Liver (tissue), 8 donors: ENCODE measurements at regions not wholly inside any gene's neighbourhood (a gene's known extent, or its start where the extent isn't known, plus 50 kb on each side); places are given as distances from the start of the nearest gene placed in this dataset.

Source experiments
- DNase-seq: peaks from one replicate; pipeline ENCODE4 v3.0.0-alpha.2; 2017; ENCODE audit warnings: low spot score
- H3K27ac ChIP-seq, 2 donors: one replicate each; pipeline ENCODE4 v1.7.0; 2013; ENCODE audit warnings: inconsistent platforms in 2 of 2, low read length in 2 of 2, control low read depth in 1 of 2, low read depth in 1 of 2, mild to moderate bottlenecking in 1 of 2
- H3K27me3 ChIP-seq, 4 donors: one replicate each; pipeline versions ENCODE4 v1.6.1 to v1.7.0; 2013; ENCODE audit warnings: low read length in 3 of 4, inconsistent platforms in 1 of 4, mild to moderate bottlenecking in 1 of 4, moderate library complexity in 1 of 4; ENCODE audit not compliant: control insufficient read depth in 4 of 4, insufficient read depth in 4 of 4
- H3K36me3 ChIP-seq, 4 donors: one replicate each; pipeline versions ENCODE4 v1.6.1 to v1.7.0; 2013; ENCODE audit warnings: low read length in 3 of 4, mild to moderate bottlenecking in 3 of 4, low read depth in 1 of 4, moderate library complexity in 1 of 4; ENCODE audit not compliant: control insufficient read depth in 4 of 4, insufficient read depth in 3 of 4
- H3K4me1 ChIP-seq, 4 donors: one replicate each; pipeline versions ENCODE4 v1.6.1 to v1.7.0; 2013; ENCODE audit warnings: low read length in 3 of 4, mild to moderate bottlenecking in 3 of 4, moderate library complexity in 1 of 4; ENCODE audit not compliant: control insufficient read depth in 4 of 4, insufficient read depth in 4 of 4
- H3K4me3 ChIP-seq, 3 donors: one replicate each; pipeline versions ENCODE4 v1.6.1 to v1.7.0; 2013; ENCODE audit warnings: low read length in 3 of 3, control low read depth in 1 of 3, low read depth in 1 of 3, mild to moderate bottlenecking in 1 of 3
- H3K9ac ChIP-seq, 2 donors: one replicate each; pipeline ENCODE4 v1.7.0; 2013; ENCODE audit warnings: low read length in 2 of 2, mild to moderate bottlenecking in 2 of 2, moderate library complexity in 2 of 2, control low read depth in 1 of 2, low read depth in 1 of 2
- H3K9me3 ChIP-seq, 4 donors: one replicate each; pipeline versions ENCODE4 v1.6.1 to v1.7.0; 2013; ENCODE audit warnings: low read length in 3 of 4; ENCODE audit not compliant: control insufficient read depth in 4 of 4
- ATF3 ChIP-seq: IDR thresholded peaks from 2 replicates; pipeline ENCODE4 v1.6.1; 2016; ENCODE audit warnings: antibody characterized with exemption
- CTCF ChIP-seq: fragments of 150-350 bp; IDR thresholded peaks from 2 replicates; pipeline ENCODE4 v1.5.1; 2017; ENCODE audit warnings: improper control_type of control experiment, low read depth, low read length; ENCODE audit not compliant: missing input control
- EGR1 ChIP-seq, 2 donors: IDR thresholded peaks; 2 replicates each; pipeline ENCODE4 v1.6.1; 2016 to 2018; ENCODE audit warnings: antibody characterized with exemption in 2 of 2, low read depth in 2 of 2
- FOXA2 ChIP-seq: IDR thresholded peaks from 2 replicates; pipeline ENCODE4 v1.6.1; 2016; ENCODE audit warnings: antibody characterized with exemption
- GABPA ChIP-seq, 2 donors: IDR thresholded peaks in 1 of 2; conservative IDR thresholded peaks in 1 of 2; 2 replicates each; pipeline ENCODE4 v1.6.1; 2016; ENCODE audit warnings: antibody characterized with exemption in 2 of 2, mild to moderate bottlenecking in 1 of 2, moderate library complexity in 1 of 2
- NR2F2 ChIP-seq: IDR thresholded peaks from 2 replicates; pipeline ENCODE4 v1.6.1; 2016; ENCODE audit warnings: antibody characterized with exemption
- RAD21 ChIP-seq, 2 donors: IDR thresholded peaks; 2 replicates each; pipeline ENCODE4 v1.6.1; 2016; ENCODE audit warnings: antibody characterized with exemption in 2 of 2, mild to moderate bottlenecking in 2 of 2
- REST ChIP-seq: IDR thresholded peaks from 2 replicates; pipeline ENCODE4 v1.6.1; 2016; ENCODE audit warnings: antibody characterized with exemption, mild to moderate bottlenecking
- SP1 ChIP-seq: IDR thresholded peaks from 2 replicates; pipeline ENCODE4 v1.6.1; 2018; ENCODE audit warnings: antibody characterized with exemption, mild to moderate bottlenecking
- TAF1 ChIP-seq: conservative IDR thresholded peaks from 2 replicates; pipeline ENCODE4 v1.6.1; 2016; ENCODE audit warnings: antibody characterized with exemption, mild to moderate bottlenecking
- YY1 ChIP-seq: IDR thresholded peaks from 2 replicates; pipeline ENCODE4 v1.6.1; 2016; ENCODE audit warnings: antibody characterized with exemption, mild to moderate bottlenecking
- ZBTB33 ChIP-seq: IDR thresholded peaks from 2 replicates; pipeline ENCODE4 v1.6.1; 2016; ENCODE audit warnings: antibody characterized with exemption
- WGBS: extraction: QIAGEN DNeasy Blood & Tissue Kit; methylation state at CpG from one replicate; pipeline ENCODE4 v1.1.7; 2013; 5-methylcytosine and 5-hydroxymethylcytosine counted together
- donor health status: healthy.
- donor health status: healthy.
- donor health status: healthy.
- donor health status: healthy.
- donor health status: healthy.

GRCh38 chr14:84885061-84885460, 644.9 kb upstream of the FLRT2 start:
- TF ChIP-seq ATF3: no peak
- TF ChIP-seq YY1: no peak
- TF ChIP-seq ZBTB33: no peak
- TF ChIP-seq REST: no peak
- TF ChIP-seq RAD21 (IDR thresholded peaks at IDR 0.05): no peak
- no peak for TF ChIP-seq NR2F2
- no peak for TF ChIP-seq EGR1 (IDR thresholded peaks at IDR 0.05; ENCODE audit: low read depth in 2 of 2)
- TF ChIP-seq CTCF: no peak

GRCh38 chr14:84891404-84891803, 638.5 kb upstream of the FLRT2 start:
- no peak for TF ChIP-seq GABPA (IDR thresholded peaks at IDR 0.05 in 1 of 2, conservative IDR thresholded peaks at IDR 0.05 in 1 of 2)
- TF ChIP-seq SP1: no peak
- TF ChIP-seq TAF1: no peak
- TF ChIP-seq EGR1 (IDR thresholded peaks at IDR 0.05; ENCODE audit: low read depth in 2 of 2): no peak
- no peak for TF ChIP-seq FOXA2
- no peak for TF ChIP-seq ATF3
- TF ChIP-seq ZBTB33: no peak

More at GRCh38 chr14:84885061-84885460, 644.9 kb upstream of the FLRT2 start:
- Histone ChIP-seq H3K27me3 (no peaks in the 10 kb centered on the region), H3K9me3 (peaks cover 0 to 4% (median 0%) of the 10 kb centered on the region in 4 donors), H3K4me3 (no peak overlapping the region), H3K36me3 (no peaks in the 10 kb centered on the region), H3K9ac (no peak overlapping the region), H3K4me1 (no peaks in the 10 kb centered on the region), H3K27ac (no peak overlapping the region)
- DNase-seq: no peak
- 69% methylated on average over 3 of the region's 3 CpGs for WGBS

More at GRCh38 chr14:84891404-84891803, 638.5 kb upstream of the FLRT2 start:
- H3K27me3 ChIP-seq: peaks cover 0 to 2% (median 0%) of the 10 kb centered on the region in 4 donors
- H3K4me1 ChIP-seq: no peaks in the 10 kb centered on the region
- DNase-seq: no peak
- H3K4me3 ChIP-seq: no peak overlapping the region
- no peak overlapping the region for H3K9ac ChIP-seq
- no peaks in the 10 kb centered on the region for H3K36me3 ChIP-seq
- no peak overlapping the region for H3K27ac ChIP-seq
- H3K9me3 ChIP-seq: peaks cover 0 to 4% (median 0%) of the 10 kb centered on the region in 4 donors
